ENCODE measurements at regions not wholly inside any gene's neighbourhood (a gene's known extent, or its start where the extent isn't known, plus 50 kb on each side); places are given as distances from the start of the nearest gene placed in this dataset.

GRCh38 chr4:187004628-187005027, 281.0 kb upstream of the FAT1 start:
- Histone ChIP-seq H3K4me3 (ENCODE audit: insufficient read length, low read depth) (no peak overlapping the region), H3K36me3 (ENCODE audit: insufficient read depth, insufficient read length, low read length) (no peaks in the 10 kb centered on the region), H3K27me3 (ENCODE audit: insufficient read depth, insufficient read length) (no peaks in the 10 kb centered on the region), H3K9ac (ENCODE audit: insufficient read length, low read depth) (no peak overlapping the region), H3K4me1 (ENCODE audit: insufficient read depth, insufficient read length) (no peaks in the 10 kb centered on the region), H3K9me3 (ENCODE audit: insufficient read depth, low read length) (no peaks in the 10 kb centered on the region)
- TF ChIP-seq ZNF274 (IDR thresholded peaks at IDR 0.05; ENCODE audit: low read depth, low read length) (no peak), SUZ12 (IDR thresholded peaks at IDR 0.05; ENCODE audit: extremely low read depth, insufficient read depth, insufficient read length) (no peak), YY1 (IDR thresholded peaks at IDR 0.05; ENCODE audit: insufficient read depth, insufficient read length) (no peak)
- no peak for DNase-seq (ENCODE audit: low read depth, low spot score)

DNA sequence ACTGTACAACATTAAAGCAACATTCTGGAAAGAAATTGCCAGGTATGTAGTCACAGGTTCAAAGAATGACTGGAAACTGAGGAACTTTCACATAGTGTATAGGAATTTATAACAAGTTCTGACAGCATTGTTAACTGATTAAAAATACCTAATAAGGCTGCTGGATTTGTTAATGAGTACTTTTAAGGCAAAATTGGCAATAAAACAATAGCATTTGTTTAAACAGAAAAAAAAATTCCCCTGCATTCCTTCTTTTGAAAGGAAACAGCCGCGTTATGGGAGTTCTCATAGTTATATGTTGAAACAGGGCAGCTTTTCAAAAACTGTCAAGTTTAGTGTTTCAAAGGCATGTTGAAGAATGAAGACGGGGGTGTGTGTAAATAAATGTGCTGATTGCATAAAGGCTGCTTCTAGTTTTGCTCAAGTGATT, 282.5 kb upstream of the FAT1 start:
- TF ChIP-seq SUZ12 (IDR thresholded peaks at IDR 0.05; ENCODE audit: extremely low read depth, insufficient read depth, insufficient read length), result no peak
- H3K9ac ChIP-seq (ENCODE audit: insufficient read length, low read depth), result no peak overlapping the region
- H3K27me3 ChIP-seq (ENCODE audit: insufficient read depth, insufficient read length), result no peaks in the 10 kb centered on the region
- H3K9me3 ChIP-seq (ENCODE audit: insufficient read depth, low read length), result no peaks in the 10 kb centered on the region
- H3K4me3 ChIP-seq (ENCODE audit: insufficient read length, low read depth), result no peak overlapping the region
- H3K36me3 ChIP-seq (ENCODE audit: insufficient read depth, insufficient read length, low read length), result no peaks in the 10 kb centered on the region
- DNase-seq (ENCODE audit: low read depth, low spot score), result no peak
- no peaks in the 10 kb centered on the region for H3K4me1 ChIP-seq (ENCODE audit: insufficient read depth, insufficient read length)

DNA sequence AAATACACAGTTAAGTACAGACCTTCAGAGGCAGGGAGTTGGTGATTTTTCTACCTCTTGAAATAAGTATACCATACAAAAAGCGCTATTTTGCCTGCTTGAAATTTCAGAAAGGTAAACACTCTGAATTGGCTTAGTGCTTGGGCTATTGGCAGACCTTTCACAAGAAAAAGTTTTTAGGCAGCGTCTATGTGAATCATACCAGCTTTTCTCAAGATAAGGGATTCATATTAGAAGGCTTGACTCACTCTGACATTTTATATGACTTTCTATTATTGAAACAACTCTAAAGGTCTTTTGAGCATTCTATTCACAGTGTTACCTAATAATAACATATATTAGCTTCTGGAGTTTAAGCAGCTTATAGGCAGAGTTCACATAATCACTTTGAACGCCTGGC, 286.4 kb upstream of the FAT1 start:
- H3K9me3 ChIP-seq (ENCODE audit: insufficient read depth, low read length), result no peaks in the 10 kb centered on the region
- no peak overlapping the region for H3K4me3 ChIP-seq (ENCODE audit: insufficient read length, low read depth)
- H3K4me1 ChIP-seq (ENCODE audit: insufficient read depth, insufficient read length), result no peaks in the 10 kb centered on the region
- no peaks in the 10 kb centered on the region for H3K36me3 ChIP-seq (ENCODE audit: insufficient read depth, insufficient read length, low read length)
- no peak for DNase-seq (ENCODE audit: low read depth, low spot score)
- H3K27me3 ChIP-seq (ENCODE audit: insufficient read depth, insufficient read length), result no peaks in the 10 kb centered on the region
- H3K9ac ChIP-seq (ENCODE audit: insufficient read length, low read depth), result no peak overlapping the region
- TF ChIP-seq ZNF274 (IDR thresholded peaks at IDR 0.05; ENCODE audit: low read depth, low read length) (no peak), SUZ12 (IDR thresholded peaks at IDR 0.05; ENCODE audit: extremely low read depth, insufficient read depth, insufficient read length) (no peak), YY1 (IDR thresholded peaks at IDR 0.05; ENCODE audit: insufficient read depth, insufficient read length) (no peak)

DNA sequence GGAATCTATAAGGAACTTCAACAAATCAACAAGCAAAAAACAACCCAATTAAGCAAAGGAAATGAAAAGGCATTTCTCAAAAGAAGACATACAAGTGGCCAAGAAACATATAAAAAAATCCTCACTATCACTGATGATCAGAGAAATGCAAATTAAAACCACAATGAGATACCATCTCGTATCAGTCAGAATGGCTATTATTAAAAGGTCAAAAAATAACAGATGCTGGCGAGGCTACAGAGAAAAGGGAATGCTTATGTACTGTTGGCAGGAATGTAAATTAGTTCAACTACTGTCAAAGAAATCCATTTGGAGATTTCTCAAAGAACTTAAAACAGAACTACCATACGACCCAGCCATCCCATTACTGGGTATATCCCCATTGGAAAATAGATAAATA, 292.4 kb upstream of the FAT1 start:
- no peaks in the 10 kb centered on the region for H3K9me3 ChIP-seq (ENCODE audit: insufficient read depth, low read length)
- H3K4me3 ChIP-seq (ENCODE audit: insufficient read length, low read depth), result no peak overlapping the region
- H3K4me1 ChIP-seq (ENCODE audit: insufficient read depth, insufficient read length), result no peaks in the 10 kb centered on the region
- no peaks in the 10 kb centered on the region for H3K27me3 ChIP-seq (ENCODE audit: insufficient read depth, insufficient read length)
- no peak overlapping the region for H3K9ac ChIP-seq (ENCODE audit: insufficient read length, low read depth)
- H3K36me3 ChIP-seq (ENCODE audit: insufficient read depth, insufficient read length, low read length), result no peaks in the 10 kb centered on the region
- TF ChIP-seq SUZ12 (IDR thresholded peaks at IDR 0.05; ENCODE audit: extremely low read depth, insufficient read depth, insufficient read length), result no peak
- TF ChIP-seq YY1 (IDR thresholded peaks at IDR 0.05; ENCODE audit: insufficient read depth, insufficient read length), result no peak
- no peak for TF ChIP-seq ZNF274 (IDR thresholded peaks at IDR 0.05; ENCODE audit: low read depth, low read length)
- no peak for DNase-seq (ENCODE audit: low read depth, low spot score)

DNA sequence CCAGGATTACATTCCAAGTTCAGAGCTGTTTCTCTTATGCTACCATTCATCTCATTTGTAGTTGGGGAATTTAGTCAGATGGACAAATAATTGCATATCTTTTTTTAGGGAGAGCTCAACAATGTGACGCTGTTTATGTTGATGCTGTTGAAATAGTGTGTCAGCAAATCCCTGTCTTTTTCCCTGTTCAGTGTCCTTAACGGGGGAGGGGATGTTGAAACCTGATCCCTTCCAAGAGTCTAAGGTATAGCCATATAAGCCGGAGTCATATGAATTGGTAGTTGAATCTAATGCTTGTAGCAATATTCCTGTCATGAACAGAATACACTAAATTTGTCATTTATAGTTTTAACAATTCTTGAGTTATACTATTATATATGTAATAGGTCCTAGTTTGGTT, 293.5 kb upstream of the FAT1 start:
- no peak for DNase-seq (ENCODE audit: low read depth, low spot score)
- Histone ChIP-seq H3K4me3 (ENCODE audit: insufficient read length, low read depth) (no peak overlapping the region), H3K9me3 (ENCODE audit: insufficient read depth, low read length) (no peaks in the 10 kb centered on the region), H3K4me1 (ENCODE audit: insufficient read depth, insufficient read length) (no peaks in the 10 kb centered on the region), H3K27me3 (ENCODE audit: insufficient read depth, insufficient read length) (no peaks in the 10 kb centered on the region), H3K36me3 (ENCODE audit: insufficient read depth, insufficient read length, low read length) (no peaks in the 10 kb centered on the region), H3K9ac (ENCODE audit: insufficient read length, low read depth) (no peak overlapping the region)
- TF ChIP-seq SUZ12 (IDR thresholded peaks at IDR 0.05; ENCODE audit: extremely low read depth, insufficient read depth, insufficient read length) (no peak), YY1 (IDR thresholded peaks at IDR 0.05; ENCODE audit: insufficient read depth, insufficient read length) (no peak), ZNF274 (IDR thresholded peaks at IDR 0.05; ENCODE audit: low read depth, low read length) (no peak)

- H3K27me3 ChIP-seq (ENCODE audit: insufficient read depth, insufficient read length), result no peaks in the 10 kb centered on the region
- H3K4me3 ChIP-seq (ENCODE audit: insufficient read length, low read depth), result no peak overlapping the region
- peak; percentile 6 for DNase-seq (ENCODE audit: low read depth, low spot score)
- no peaks in the 10 kb centered on the region for H3K36me3 ChIP-seq (ENCODE audit: insufficient read depth, insufficient read length, low read length)
- no peaks in the 10 kb centered on the region for H3K4me1 ChIP-seq (ENCODE audit: insufficient read depth, insufficient read length)
- no peaks in the 10 kb centered on the region for H3K9me3 ChIP-seq (ENCODE audit: insufficient read depth, low read length)
- no peak overlapping the region for H3K9ac ChIP-seq (ENCODE audit: insufficient read length, low read depth)
- TF ChIP-seq SUZ12 (IDR thresholded peaks at IDR 0.05; ENCODE audit: extremely low read depth, insufficient read depth, insufficient read length) (no peak), YY1 (IDR thresholded peaks at IDR 0.05; ENCODE audit: insufficient read depth, insufficient read length) (no peak), ZNF274 (IDR thresholded peaks at IDR 0.05; ENCODE audit: low read depth, low read length) (no peak)
Observed at GRCh38 chr4:187019896-187020295, 296.2 kb upstream of the FAT1 start.

DNA sequence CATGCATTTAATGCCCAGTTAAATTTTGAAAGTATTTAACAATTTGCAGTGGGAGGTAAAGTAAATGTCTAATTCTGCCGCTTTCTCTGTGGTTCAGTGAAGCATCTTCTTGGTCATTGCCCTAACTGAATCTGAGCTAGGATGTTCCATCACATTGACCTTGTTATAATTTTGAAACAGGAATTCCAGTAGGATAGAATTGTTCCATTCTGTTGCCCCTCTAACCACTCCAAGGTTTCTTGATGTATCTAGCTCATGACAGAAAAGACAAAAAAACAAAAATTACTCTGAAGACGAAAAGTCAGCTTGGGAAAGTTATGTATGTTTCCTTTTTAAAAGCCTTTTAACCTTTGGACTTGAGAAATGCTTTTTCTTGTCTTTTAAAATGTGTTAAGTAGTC, 297.0 kb upstream of the FAT1 start:
- no peak overlapping the region for H3K4me3 ChIP-seq (ENCODE audit: insufficient read length, low read depth)
- no peaks in the 10 kb centered on the region for H3K36me3 ChIP-seq (ENCODE audit: insufficient read depth, insufficient read length, low read length)
- TF ChIP-seq YY1 (IDR thresholded peaks at IDR 0.05; ENCODE audit: insufficient read depth, insufficient read length), result no peak
- TF ChIP-seq ZNF274 (IDR thresholded peaks at IDR 0.05; ENCODE audit: low read depth, low read length), result no peak
- no peak for TF ChIP-seq SUZ12 (IDR thresholded peaks at IDR 0.05; ENCODE audit: extremely low read depth, insufficient read depth, insufficient read length)

More for the DNA sequence above, 297.0 kb upstream of the FAT1 start:
- Histone ChIP-seq H3K27me3 (ENCODE audit: insufficient read depth, insufficient read length) (no peaks in the 10 kb centered on the region), H3K9ac (ENCODE audit: insufficient read length, low read depth) (no peak overlapping the region), H3K4me1 (ENCODE audit: insufficient read depth, insufficient read length) (no peaks in the 10 kb centered on the region), H3K9me3 (ENCODE audit: insufficient read depth, low read length) (no peaks in the 10 kb centered on the region)
- no peak for DNase-seq (ENCODE audit: low read depth, low spot score)

Data from NT2/D1 (cell line).